H1 (cell line): ENCODE measurements at regions not wholly inside any gene's neighbourhood (a gene's known extent, or its start where the extent isn't known, plus 50 kb on each side); places are given as distances from the start of the nearest gene placed in this dataset.

ENCODE experiments used
- GTF2F1 ChIP-seq: IDR thresholded peaks from 2 replicates; pipeline ENCODE4 v1.6.1; 2012; ENCODE audit warnings: low read depth, low read length, improper control_type of control experiment, borderline replicate concordance
- SAP30 ChIP-seq: fragments of 300-600 bp; sonication (generic); IDR thresholded peaks from 2 replicates; pipeline ENCODE4 v1.7.1; 2012; ENCODE audit warnings: low read length, moderate library complexity, mild to moderate bottlenecking, inconsistent platforms; ENCODE audit not compliant: insufficient read depth, insufficient replicate concordance
- TAF1 ChIP-seq: IDR thresholded peaks from 2 replicates; pipeline ENCODE4 v1.6.1; 2011; ENCODE audit warnings: mild to moderate bottlenecking, low read depth, low read length

DNA sequence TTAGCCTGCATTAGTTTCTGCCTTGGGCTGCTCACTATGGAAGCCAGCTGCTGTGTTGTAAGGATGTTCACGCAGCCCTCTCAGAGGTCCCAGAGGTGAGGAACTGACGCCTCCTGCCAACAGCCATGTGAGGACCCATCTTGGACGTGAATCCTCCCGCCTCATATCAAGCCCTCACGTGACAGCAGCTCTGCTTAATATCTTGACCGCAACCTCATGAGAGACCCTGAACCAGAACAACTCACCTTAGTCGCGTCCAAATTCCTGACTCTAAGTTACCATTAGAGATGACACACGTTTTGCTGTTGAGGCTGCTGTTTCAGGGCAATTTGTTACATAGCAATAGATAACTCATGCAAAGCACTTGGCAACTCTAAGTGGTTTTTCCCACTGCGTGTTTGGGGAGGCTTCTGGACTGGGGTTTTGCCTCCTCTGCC, 97.7 kb downstream of the TMEM17 start (continued):
- TF ChIP-seq SAP30 (no peak), TAF1 (no peak), GTF2F1 (no peak)
